PC-3 (cell line): ENCODE measurements at regions not wholly inside any gene's neighbourhood (a gene's known extent, or its start where the extent isn't known, plus 50 kb on each side); places are given as distances from the start of the nearest gene placed in this dataset.

Experiments
- ATAC-seq: fragments of 200-7000 bp; cut with Tn5 transposase; 2 replicates; pipeline ENCODE4 v1.9.1; 2020; ENCODE audit warnings: mild to moderate bottlenecking, moderate library complexity
- BruUV-seq: library from RNA; stranded (reverse); fragments of 400-500 nt; replicated peaks from 2 replicates; lab custom pipeline; 2021; lab: Mats Ljungman, UMichigan
- CTCF ChIA-PET: fragments of 300-600 bp; sonication (Branson Sonifier 250); formaldehyde crosslinking; loops from one replicate; lab custom pipeline; 2022; ENCODE audit warnings: antibody characterized with exemption; lab: Charles Lee
- POLR2A ChIA-PET: fragments of 300-600 bp; sonication (Branson Sonifier 250); formaldehyde crosslinking; loops from one replicate; lab custom pipeline; 2022; ENCODE audit warnings: antibody characterized with exemption; ENCODE audit not compliant: unreplicated experiment; lab: Charles Lee
- DNase-seq: peaks from one replicate; pipeline ENCODE4 v3.0.0-alpha.2; 2015
- H2AFZ ChIP-seq: fragments of 300-600 bp; sonication (generic); 2 replicates; pipeline ENCODE4 v1.6.0; 2016; ENCODE audit warnings: antibody characterized with exemption, low read length
- H3F3A ChIP-seq: fragments of 300-600 bp; sonication (generic); one replicate; pipeline ENCODE4 v1.6.0; 2017; ENCODE audit warnings: antibody characterized with exemption, low read length, control low read depth, mild to moderate bottlenecking; ENCODE audit not compliant: unreplicated experiment
- H3K27ac ChIP-seq: fragments of 300-600 bp; sonication (generic); 2 replicates; pipeline ENCODE4 v1.5.1; 2016; ENCODE audit warnings: mild to moderate bottlenecking, low read length
- H3K27me3 ChIP-seq: fragments of 300-600 bp; sonication (generic); 2 replicates; pipeline ENCODE4 v1.6.1; 2016; ENCODE audit warnings: low read length, mixed read lengths
- H3K36me3 ChIP-seq: fragments of 300-600 bp; sonication (generic); 2 replicates; pipeline ENCODE4 v1.6.1; 2016; ENCODE audit warnings: low read depth, mixed run types, low read length, mixed read lengths
- H3K4me1 ChIP-seq: fragments of 300-600 bp; sonication (generic); 2 replicates; pipeline ENCODE4 v1.5.1; 2016; ENCODE audit warnings: low read length; ENCODE audit not compliant: insufficient read depth
- H3K4me2 ChIP-seq: fragments of 300-600 bp; sonication (generic); 2 replicates; pipeline ENCODE4 v1.6.0; 2016; ENCODE audit warnings: low read length
- H3K4me3 ChIP-seq: fragments of 300-600 bp; sonication (generic); 2 replicates; pipeline ENCODE4 v1.5.1; 2016; ENCODE audit warnings: mild to moderate bottlenecking, low read length, mixed read lengths
- H3K79me2 ChIP-seq: fragments of 300-600 bp; sonication (generic); 2 replicates; pipeline ENCODE4 v1.6.1; 2017; ENCODE audit warnings: low read length, mixed read lengths
- H3K9ac ChIP-seq: fragments of 300-600 bp; sonication (generic); 2 replicates; pipeline ENCODE4 v1.6.0; 2016; ENCODE audit warnings: mild to moderate bottlenecking, low read length
- H3K9me2 ChIP-seq: fragments of 300-600 bp; sonication (generic); replicated peaks from 2 replicates; pipeline ENCODE4 v1.6.1; 2016; ENCODE audit warnings: mixed run types, low read length, mixed read lengths
- H3K9me3 ChIP-seq: fragments of 300-600 bp; sonication (generic); 2 replicates; pipeline ENCODE4 v1.6.1; 2016; ENCODE audit warnings: low read length, mixed read lengths
- H4K20me1 ChIP-seq: fragments of 300-600 bp; sonication (generic); 2 replicates; pipeline ENCODE4 v1.6.1; 2016; ENCODE audit warnings: low read length, mixed read lengths
- EZH2 ChIP-seq: fragments of 300-600 bp; sonication (generic); IDR thresholded peaks from one replicate; pipeline ENCODE4 v1.6.1; 2017; ENCODE audit warnings: antibody characterized with exemption, mild to moderate bottlenecking, low read length; ENCODE audit not compliant: unreplicated experiment
- EZH2phosphoT487 ChIP-seq: fragments of 300-600 bp; sonication (generic); IDR thresholded peaks from 2 replicates; pipeline ENCODE4 v1.6.1; 2018; ENCODE audit warnings: mild to moderate bottlenecking, antibody characterized with exemption, low read length, borderline replicate concordance
- intact Hi-C: fragments of 100-400 bp; cut with micrococcal nuclease; formaldehyde crosslinking; loops from 2 replicates; pipeline ENCODE4 v1.9.0; 2023
- TF ChIP-seq, protein P1 (sequence below): fragments of 300-600 bp; sonication (generic); conservative IDR thresholded peaks from 2 replicates; pipeline ENCODE4 v1.5.1; 2017; ENCODE audit warnings: antibody characterized with exemption, low read depth, mild to moderate bottlenecking, low read length

DNA sequence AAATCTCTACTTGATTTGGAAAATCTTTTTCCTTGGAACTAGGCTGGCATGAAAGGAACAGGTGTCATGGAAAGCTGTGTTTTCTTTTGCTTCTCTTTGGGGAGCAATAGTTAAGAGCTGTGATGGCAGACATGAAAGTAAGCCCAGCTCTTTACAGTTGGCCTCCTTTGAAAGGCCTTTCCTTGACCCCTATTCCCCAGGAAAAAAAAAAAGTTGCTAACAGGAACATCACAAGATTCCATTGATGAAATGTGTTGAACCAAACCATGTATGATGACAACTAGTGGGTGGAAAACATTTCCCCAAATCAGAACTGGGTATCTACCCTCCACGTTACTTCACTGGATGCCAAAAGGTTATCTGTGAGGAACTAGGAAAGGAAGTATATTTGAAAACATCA is 190.7 kb upstream of the RPL34 start:
- Histone ChIP-seq H2AFZ (no peak overlapping the region), H3K4me3 (no peak overlapping the region), H3K9me2 (no peaks in the 10 kb centered on the region), H3K9me3 (no peaks in the 10 kb centered on the region), H3K4me1 (no peaks in the 10 kb centered on the region), H3F3A (no peaks in the 10 kb centered on the region), H3K27me3 (no peaks in the 10 kb centered on the region), H3K36me3 (no peaks in the 10 kb centered on the region), H3K27ac (no peak overlapping the region), H3K9ac (no peak overlapping the region), H3K79me2 (no peaks in the 10 kb centered on the region), H4K20me1 (no peaks in the 10 kb centered on the region), H3K4me2 (no peak overlapping the region)
- intact Hi-C loops = no loop called here
- ChIA-PET POLR2A (interaction anchor here (0.6 kb wide), 1 partner anchor 92 kb away, joined by 3 read pairs; no protein-coding TSS in a partner anchor), CTCF (no interaction called here)
- TF ChIP-seq EZH2 (no peak), EZH2phosphoT487 (no peak)
- TF ChIP-seq, protein P1, sequence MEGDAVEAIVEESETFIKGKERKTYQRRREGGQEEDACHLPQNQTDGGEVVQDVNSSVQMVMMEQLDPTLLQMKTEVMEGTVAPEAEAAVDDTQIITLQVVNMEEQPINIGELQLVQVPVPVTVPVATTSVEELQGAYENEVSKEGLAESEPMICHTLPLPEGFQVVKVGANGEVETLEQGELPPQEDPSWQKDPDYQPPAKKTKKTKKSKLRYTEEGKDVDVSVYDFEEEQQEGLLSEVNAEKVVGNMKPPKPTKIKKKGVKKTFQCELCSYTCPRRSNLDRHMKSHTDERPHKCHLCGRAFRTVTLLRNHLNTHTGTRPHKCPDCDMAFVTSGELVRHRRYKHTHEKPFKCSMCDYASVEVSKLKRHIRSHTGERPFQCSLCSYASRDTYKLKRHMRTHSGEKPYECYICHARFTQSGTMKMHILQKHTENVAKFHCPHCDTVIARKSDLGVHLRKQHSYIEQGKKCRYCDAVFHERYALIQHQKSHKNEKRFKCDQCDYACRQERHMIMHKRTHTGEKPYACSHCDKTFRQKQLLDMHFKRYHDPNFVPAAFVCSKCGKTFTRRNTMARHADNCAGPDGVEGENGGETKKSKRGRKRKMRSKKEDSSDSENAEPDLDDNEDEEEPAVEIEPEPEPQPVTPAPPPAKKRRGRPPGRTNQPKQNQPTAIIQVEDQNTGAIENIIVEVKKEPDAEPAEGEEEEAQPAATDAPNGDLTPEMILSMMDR = no peak
- no peak for ATAC-seq
- BruUV-seq = no TSS peak
- no peak for DNase-seq

DNA sequence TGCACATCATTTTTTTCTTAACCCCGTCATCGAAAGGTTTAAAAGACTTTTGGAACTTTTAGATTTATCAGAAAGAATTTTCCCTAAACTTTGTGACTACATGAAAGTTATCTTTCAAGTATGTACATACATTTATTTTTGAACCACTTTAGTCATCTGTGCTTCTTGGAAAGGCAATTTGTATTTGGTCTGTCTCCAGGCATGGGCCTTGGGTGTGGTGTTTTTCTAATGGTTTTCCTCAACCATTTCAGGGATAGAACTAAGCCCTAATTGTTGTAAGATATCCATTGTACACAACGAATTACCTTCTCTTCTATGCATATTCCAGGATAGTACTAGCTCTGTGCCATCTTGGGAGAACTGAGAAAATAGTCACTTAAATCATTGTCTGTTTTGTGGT is 191.5 kb upstream of the RPL34 start:
- ATAC-seq = no peak
- no peaks in the 10 kb centered on the region for H3K9me3 ChIP-seq
- H4K20me1 ChIP-seq = no peaks in the 10 kb centered on the region
- H3K79me2 ChIP-seq = no peaks in the 10 kb centered on the region
- no peak overlapping the region for H3K27ac ChIP-seq
- no peak overlapping the region for H3K4me3 ChIP-seq
- no peak overlapping the region for H2AFZ ChIP-seq
- no peaks in the 10 kb centered on the region for H3F3A ChIP-seq
- DNase-seq = no peak
- H3K36me3 ChIP-seq = no peaks in the 10 kb centered on the region
- no peaks in the 10 kb centered on the region for H3K4me1 ChIP-seq
- TF ChIP-seq EZH2 (no peak), EZH2phosphoT487 (no peak)
- TF ChIP-seq, protein P1 = no peak
- CTCF ChIA-PET = no interaction called here
- intact Hi-C loops = no loop called here
- no peaks in the 10 kb centered on the region for H3K9me2 ChIP-seq
- H3K27me3 ChIP-seq = no peaks in the 10 kb centered on the region
- no TSS peak for BruUV-seq
- H3K9ac ChIP-seq = no peak overlapping the region
- no peak overlapping the region for H3K4me2 ChIP-seq
- POLR2A ChIA-PET = no interaction called here

DNA sequence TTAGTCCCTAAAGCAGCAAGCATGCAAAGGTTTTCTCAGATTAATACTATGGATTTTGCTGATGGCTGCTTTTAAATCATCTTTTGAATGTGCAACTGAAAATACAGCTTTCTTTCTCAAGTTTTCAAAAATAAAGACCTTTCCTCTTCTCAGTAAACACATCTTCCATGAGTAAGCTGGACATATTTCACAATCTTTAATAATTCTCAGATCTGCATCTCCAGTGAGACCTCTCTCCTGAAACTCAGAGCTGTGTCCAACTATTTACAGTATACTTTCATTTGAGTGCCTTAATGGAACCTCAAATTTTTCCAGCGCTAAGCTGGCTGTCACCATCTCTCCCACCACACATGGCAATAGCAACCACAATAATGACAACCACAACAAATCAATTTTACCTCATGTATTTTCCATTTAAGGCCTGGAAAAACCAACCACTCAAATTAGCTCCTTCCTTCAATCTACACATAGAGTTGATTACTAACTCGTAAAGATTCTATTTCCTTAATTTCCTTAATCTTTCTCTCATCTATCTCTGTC is 192.4 kb upstream of the RPL34 start:
- CTCF ChIA-PET = no interaction called here
- Histone ChIP-seq H2AFZ (no peak overlapping the region), H3K36me3 (no peaks in the 10 kb centered on the region), H3K4me1 (no peaks in the 10 kb centered on the region), H3K4me2 (no peak overlapping the region), H4K20me1 (no peaks in the 10 kb centered on the region), H3K27ac (no peak overlapping the region), H3K79me2 (no peaks in the 10 kb centered on the region), H3K27me3 (no peaks in the 10 kb centered on the region), H3K9me2 (no peaks in the 10 kb centered on the region), H3F3A (no peaks in the 10 kb centered on the region), H3K4me3 (no peak overlapping the region), H3K9me3 (no peaks in the 10 kb centered on the region), H3K9ac (no peak overlapping the region)
- POLR2A ChIA-PET = interaction anchor here (0.6 kb wide), 1 partner anchor 124 kb away, joined by 4 read pairs; no protein-coding TSS in a partner anchor
- intact Hi-C loops = no loop called here
- DNase-seq (no peak), ATAC-seq (no peak)
- TF ChIP-seq EZH2phosphoT487 (no peak), EZH2 (no peak)
- TF ChIP-seq, protein P1 = no peak
- BruUV-seq = no TSS peak
